ENCODE measurements at regions not wholly inside any gene's neighbourhood (a gene's known extent, or its start where the extent isn't known, plus 50 kb on each side); places are given as distances from the start of the nearest gene placed in this dataset.
"Not testable (repeated sequence)": the region's sequence is repeated elsewhere in the genome, so short reads cannot be mapped to it uniquely, and the experiment has no call there.

GRCh38 chr4:38322714-38323113, 341.3 kb upstream of the KLF3 start:
- intact Hi-C loops (cut with DNase I), result no loop called here
- ATAC-seq, result no peak

GRCh38 chr4:38323141-38323641, 340.8 kb upstream of the KLF3 start:
- intact Hi-C loops (cut with DNase I), result no loop called here
- DNase-seq (ENCODE audit: low spot score) (no peak), ATAC-seq (no peak)

More at GRCh38 chr4:38322714-38323113, 341.3 kb upstream of the KLF3 start:
- DNase-seq (ENCODE audit: low spot score), result peak; percentile 64

GRCh38 chr4:38324861-38325628, 339.0 kb upstream of the KLF3 start:
- DNase-seq (ENCODE audit: low spot score) (no peak), ATAC-seq (no peak)
- intact Hi-C loops (cut with DNase I), result no loop called here

GRCh38 chr4:38325629-38325913, 338.4 kb upstream of the KLF3 start:
- ATAC-seq (no peak), DNase-seq (ENCODE audit: low spot score) (no peak)
- intact Hi-C loops (cut with DNase I), result no loop called here

GRCh38 chr4:38326499-38326898, 337.5 kb upstream of the KLF3 start:
- DNase-seq (ENCODE audit: low spot score) (no peak), ATAC-seq (no peak)
- intact Hi-C loops (cut with DNase I), result no loop called here

GRCh38 chr4:38327174-38327573, 336.8 kb upstream of the KLF3 start:
- intact Hi-C loops (cut with DNase I), result no loop called here
- DNase-seq (ENCODE audit: low spot score) (no peak), ATAC-seq (no peak)

- peak; percentile 13 for ATAC-seq
- intact Hi-C loops (cut with DNase I), result no loop called here
- DNase-seq (ENCODE audit: low spot score), result no peak
Observed at GRCh38 chr4:38328989-38329729, 334.8 kb upstream of the KLF3 start.

- no peak for DNase-seq (ENCODE audit: low spot score)
- intact Hi-C loops (cut with DNase I), result no loop called here
- ATAC-seq, result no peak
Observed at GRCh38 chr4:38330321-38330720, 333.7 kb upstream of the KLF3 start.

GRCh38 chr4:38330936-38331335, 333.1 kb upstream of the KLF3 start:
- ATAC-seq (no peak), DNase-seq (ENCODE audit: low spot score) (no peak)
- intact Hi-C loops (cut with DNase I), result no loop called here

- DNase-seq (ENCODE audit: low spot score) (no peak), ATAC-seq (peak; percentile 44)
- intact Hi-C loops (cut with DNase I), result no loop called here
Observed at GRCh38 chr4:38332699-38333098, 331.3 kb upstream of the KLF3 start.

GRCh38 chr4:38333219-38333618, 330.8 kb upstream of the KLF3 start:
- ATAC-seq, result no peak
- intact Hi-C loops (cut with DNase I), result no loop called here
- DNase-seq (ENCODE audit: low spot score), result no peak

- DNase-seq (ENCODE audit: low spot score) (no peak), ATAC-seq (no peak)
- intact Hi-C loops (cut with DNase I), result loop anchor here (2.0 kb wide), 1 partner anchor 36 kb away; no protein-coding TSS in a partner anchor
Observed at GRCh38 chr4:38334791-38335190, 329.2 kb upstream of the KLF3 start.

GRCh38 chr4:38338939-38339338, 325.1 kb upstream of the KLF3 start:
- ATAC-seq; intact Hi-C loops (cut with DNase I); DNase-seq (ENCODE audit: low spot score): not testable (repeated sequence)

GRCh38 chr4:38343608-38344007, 320.4 kb upstream of the KLF3 start:
- no peak for DNase-seq (ENCODE audit: low spot score)
- intact Hi-C loops (cut with DNase I), result no loop called here
- no peak for ATAC-seq

GRCh38 chr4:38344929-38345328, 319.1 kb upstream of the KLF3 start:
- no peak for ATAC-seq
- no peak for DNase-seq (ENCODE audit: low spot score)
- intact Hi-C loops (cut with DNase I), result no loop called here

GRCh38 chr4:38347251-38347650, 316.7 kb upstream of the KLF3 start:
- intact Hi-C loops (cut with DNase I), result no loop called here
- DNase-seq (ENCODE audit: low spot score) (no peak), ATAC-seq (no peak)

GRCh38 chr4:38354421-38354820, 309.6 kb upstream of the KLF3 start:
- DNase-seq (ENCODE audit: low spot score), result no peak
- intact Hi-C loops (cut with DNase I), result no loop called here
- no peak for ATAC-seq

- ATAC-seq, result no peak
- intact Hi-C loops (cut with DNase I), result no loop called here
- DNase-seq (ENCODE audit: low spot score), result no peak
Observed at GRCh38 chr4:38354872-38355271, 309.1 kb upstream of the KLF3 start.

- intact Hi-C loops (cut with DNase I), result no loop called here
- ATAC-seq (no peak), DNase-seq (ENCODE audit: low spot score) (no peak)
Observed at GRCh38 chr4:38356686-38357085, 307.3 kb upstream of the KLF3 start.

GRCh38 chr4:38357546-38357945, 306.5 kb upstream of the KLF3 start:
- ATAC-seq, result no peak
- intact Hi-C loops (cut with DNase I), result no loop called here
- no peak for DNase-seq (ENCODE audit: low spot score)

- no peak for DNase-seq (ENCODE audit: low spot score)
- intact Hi-C loops (cut with DNase I), result no loop called here
Observed at GRCh38 chr4:38359113-38359512, 304.9 kb upstream of the KLF3 start.

More at GRCh38 chr4:38359113-38359512, 304.9 kb upstream of the KLF3 start:
- ATAC-seq, result no peak

Measured in sciatic nerve (tissue), 2 donors.